ENCODE measurements at regions not wholly inside any gene's neighbourhood (a gene's known extent, or its start where the extent isn't known, plus 50 kb on each side); places are given as distances from the start of the nearest gene placed in this dataset.

DNA sequence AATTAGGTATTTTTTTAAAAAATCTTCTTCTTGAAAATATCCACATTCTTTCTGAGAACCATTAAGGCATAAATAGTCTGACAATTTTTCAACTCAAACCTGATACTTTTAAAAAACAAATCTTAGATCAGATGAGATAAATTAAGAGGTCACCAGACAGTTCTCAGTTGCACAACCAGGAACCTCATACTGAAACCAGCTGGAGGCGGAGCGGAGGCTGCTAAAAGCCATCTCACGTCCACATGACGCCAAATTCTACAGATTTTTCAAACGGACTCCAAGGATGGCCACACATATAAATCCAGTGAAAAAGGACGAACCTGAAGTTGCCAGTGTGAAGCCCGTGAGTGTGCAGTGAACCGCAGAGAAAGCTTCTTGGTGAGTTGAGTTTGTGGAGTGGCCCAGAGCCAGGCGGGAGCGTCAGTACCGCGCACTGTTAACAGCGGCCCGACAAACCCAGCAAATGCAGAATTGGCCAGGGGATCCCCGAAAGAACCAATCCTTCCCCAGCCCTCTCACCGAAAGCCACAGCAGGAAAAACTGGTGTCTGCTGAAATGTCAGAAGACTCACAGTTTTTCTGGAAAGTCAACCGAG, 53.1 kb upstream of the BBS5 start:
- H4K91ac ChIP-seq (ENCODE audit: low read depth, low read length) = no peak overlapping the region
- H3K4ac ChIP-seq (ENCODE audit: low read depth, low read length) = no peak overlapping the region
- WGBS (ENCODE audit: extremely low coverage, insufficient coverage, insufficient read length) = no CpG with 5 or more reads among the region's 17 CpGs
- H3K23ac ChIP-seq (ENCODE audit: low read length) = no peak overlapping the region
- H4K8ac ChIP-seq (ENCODE audit: low read depth, low read length) = no peak overlapping the region
- no peak overlapping the region for H4K12ac ChIP-seq (ENCODE audit: low read depth, low read length)
- no peaks in the 10 kb centered on the region for H3K79me1 ChIP-seq (ENCODE audit: low read length)
- H3K14ac ChIP-seq (ENCODE audit: low read length) = no peak overlapping the region
- no peak overlapping the region for H3K4me3 ChIP-seq (ENCODE audit: low read depth, low read length)
- no peak overlapping the region for H2AFZ ChIP-seq (ENCODE audit: insufficient read depth, low read length, poor library complexity)
- no peaks in the 10 kb centered on the region for H3K79me2 ChIP-seq (ENCODE audit: control insufficient read depth, insufficient read depth, low read length, poor library complexity)
- peak overlapping the region; percentile 25 for H3K9ac ChIP-seq (ENCODE audit: low read length)
- DNase-seq = peak; percentile 60 to 88
- H3K18ac ChIP-seq (ENCODE audit: low read length) = no peak overlapping the region
- no peaks in the 10 kb centered on the region for H3K27me3 ChIP-seq (ENCODE audit: insufficient read depth, low read length)
- H2BK120ac ChIP-seq (ENCODE audit: insufficient read depth, low read length, poor library complexity) = no peak overlapping the region
- H3K27ac ChIP-seq (ENCODE audit: low read depth, low read length) = no peak overlapping the region
- no peaks in the 10 kb centered on the region for H3K9me3 ChIP-seq (ENCODE audit: insufficient read depth, low read depth, low read length)
- no peak overlapping the region for H2AK5ac ChIP-seq (ENCODE audit: low read length)
- no peak overlapping the region for H2BK5ac ChIP-seq (ENCODE audit: low read depth, low read length, poor library complexity)
- no peaks in the 10 kb centered on the region for H3K4me1 ChIP-seq (ENCODE audit: control insufficient read depth in 1 of 2, insufficient read depth in 2 of 2, low read length in 2 of 2)
- no peaks in the 10 kb centered on the region for H3K36me3 ChIP-seq (ENCODE audit: control insufficient read depth in 1 of 2, insufficient read depth in 2 of 2, low read length in 2 of 2)
- no peak overlapping the region for H2BK12ac ChIP-seq (ENCODE audit: low read length)
- no peak overlapping the region for H3K4me2 ChIP-seq (ENCODE audit: low read length)

DNA sequence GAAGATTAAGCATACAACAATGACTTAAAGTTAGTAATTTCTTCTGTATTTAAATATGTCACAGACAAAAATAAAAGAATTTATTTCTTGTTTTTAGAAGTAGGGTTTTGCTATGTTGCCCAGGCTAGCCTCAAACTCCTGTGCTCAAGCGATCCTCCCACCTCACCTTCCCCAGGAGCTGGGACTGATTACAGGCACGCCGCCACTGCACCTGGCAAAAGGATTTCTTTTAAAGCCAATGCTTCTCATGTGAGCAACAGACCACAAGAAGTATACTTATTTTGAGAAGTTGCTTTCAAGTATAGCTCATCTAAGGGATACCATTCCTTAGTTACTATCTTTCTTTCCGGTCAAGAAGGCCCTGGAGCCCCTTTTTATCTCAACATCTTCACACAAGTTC, 57.2 kb upstream of the BBS5 start:
- H3K79me2 ChIP-seq (ENCODE audit: control insufficient read depth, insufficient read depth, low read length, poor library complexity) = no peaks in the 10 kb centered on the region
- no CpG with 5 or more reads among the region's 4 CpGs for WGBS (ENCODE audit: extremely low coverage, insufficient coverage, insufficient read length)
- H3K14ac ChIP-seq (ENCODE audit: low read length) = no peak overlapping the region
- H3K4me3 ChIP-seq (ENCODE audit: low read depth, low read length) = no peak overlapping the region
- no peak overlapping the region for H2BK120ac ChIP-seq (ENCODE audit: insufficient read depth, low read length, poor library complexity)
- H4K8ac ChIP-seq (ENCODE audit: low read depth, low read length) = no peak overlapping the region
- H4K12ac ChIP-seq (ENCODE audit: low read depth, low read length) = no peak overlapping the region
- H3K27me3 ChIP-seq (ENCODE audit: insufficient read depth, low read length) = no peaks in the 10 kb centered on the region
- H3K4ac ChIP-seq (ENCODE audit: low read depth, low read length) = no peak overlapping the region
- H2AK5ac ChIP-seq (ENCODE audit: low read length) = no peak overlapping the region
- no peak overlapping the region for H3K27ac ChIP-seq (ENCODE audit: low read depth, low read length)
- H2BK12ac ChIP-seq (ENCODE audit: low read length) = no peak overlapping the region
- no peaks in the 10 kb centered on the region for H3K9me3 ChIP-seq (ENCODE audit: insufficient read depth, low read depth, low read length)
- no peak overlapping the region for H2AFZ ChIP-seq (ENCODE audit: insufficient read depth, low read length, poor library complexity)
- DNase-seq = no peak
- no peak overlapping the region for H2BK5ac ChIP-seq (ENCODE audit: low read depth, low read length, poor library complexity)
- H3K4me2 ChIP-seq (ENCODE audit: low read length) = no peak overlapping the region
- H3K4me1 ChIP-seq (ENCODE audit: control insufficient read depth in 1 of 2, insufficient read depth in 2 of 2, low read length in 2 of 2) = no peaks in the 10 kb centered on the region
- H3K18ac ChIP-seq (ENCODE audit: low read length) = no peak overlapping the region
- no peaks in the 10 kb centered on the region for H3K36me3 ChIP-seq (ENCODE audit: control insufficient read depth in 1 of 2, insufficient read depth in 2 of 2, low read length in 2 of 2)
- no peak overlapping the region for H3K9ac ChIP-seq (ENCODE audit: low read length)
- no peaks in the 10 kb centered on the region for H3K79me1 ChIP-seq (ENCODE audit: low read length)
- no peak overlapping the region for H4K91ac ChIP-seq (ENCODE audit: low read depth, low read length)
- H3K23ac ChIP-seq (ENCODE audit: low read length) = no peak overlapping the region

DNA sequence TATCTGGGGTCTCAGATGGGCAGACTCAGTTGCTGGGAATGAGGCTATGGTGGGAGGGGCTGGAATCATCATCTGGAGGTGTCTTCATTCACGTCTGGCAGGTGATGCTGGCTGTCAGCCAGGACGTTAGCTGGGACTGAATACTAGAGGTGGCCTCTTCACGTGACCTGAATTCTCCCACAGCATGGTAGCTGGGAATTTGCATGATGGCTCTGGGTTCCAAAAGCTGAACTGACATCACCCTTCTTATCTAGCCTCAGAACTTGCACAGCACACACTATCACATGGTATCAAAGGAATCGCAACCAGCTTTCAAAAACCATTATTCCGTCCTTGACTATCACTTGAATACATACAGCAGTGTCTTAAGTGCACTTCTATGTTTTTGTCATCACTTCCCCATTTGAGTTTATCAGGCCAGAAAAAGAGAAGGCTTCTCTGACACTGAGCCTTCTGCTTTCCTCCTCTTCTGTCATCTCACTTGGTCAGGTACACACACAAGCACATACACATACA, 53.0 kb upstream of the LRP2 start:
- H2BK12ac ChIP-seq (ENCODE audit: low read length) = no peak overlapping the region
- no peak overlapping the region for H3K23ac ChIP-seq (ENCODE audit: low read length)
- no peak overlapping the region for H4K91ac ChIP-seq (ENCODE audit: low read depth, low read length)
- H3K36me3 ChIP-seq (ENCODE audit: control insufficient read depth in 1 of 2, insufficient read depth in 2 of 2, low read length in 2 of 2) = no peaks in the 10 kb centered on the region
- H4K12ac ChIP-seq (ENCODE audit: low read depth, low read length) = no peak overlapping the region
- H2AK5ac ChIP-seq (ENCODE audit: low read length) = no peak overlapping the region
- no CpG with 5 or more reads among the region's 5 CpGs for WGBS (ENCODE audit: extremely low coverage, insufficient coverage, insufficient read length)
- no peak overlapping the region for H2BK5ac ChIP-seq (ENCODE audit: low read depth, low read length, poor library complexity)
- H3K4me1 ChIP-seq (ENCODE audit: control insufficient read depth in 1 of 2, insufficient read depth in 2 of 2, low read length in 2 of 2) = no peaks in the 10 kb centered on the region
- no peak overlapping the region for H3K4me3 ChIP-seq (ENCODE audit: low read depth, low read length)
- DNase-seq = no peak
- H3K79me2 ChIP-seq (ENCODE audit: control insufficient read depth, insufficient read depth, low read length, poor library complexity) = no peaks in the 10 kb centered on the region
- H3K18ac ChIP-seq (ENCODE audit: low read length) = no peak overlapping the region
- no peak overlapping the region for H3K4ac ChIP-seq (ENCODE audit: low read depth, low read length)
- H2AFZ ChIP-seq (ENCODE audit: insufficient read depth, low read length, poor library complexity) = no peak overlapping the region
- H2BK120ac ChIP-seq (ENCODE audit: insufficient read depth, low read length, poor library complexity) = no peak overlapping the region
- H3K27me3 ChIP-seq (ENCODE audit: insufficient read depth, low read length) = no peaks in the 10 kb centered on the region
- H3K27ac ChIP-seq (ENCODE audit: low read depth, low read length) = no peak overlapping the region
- no peaks in the 10 kb centered on the region for H3K9me3 ChIP-seq (ENCODE audit: insufficient read depth, low read depth, low read length)
- H3K9ac ChIP-seq (ENCODE audit: low read length) = no peak overlapping the region
- H3K4me2 ChIP-seq (ENCODE audit: low read length) = no peak overlapping the region
- H3K14ac ChIP-seq (ENCODE audit: low read length) = no peak overlapping the region
- H4K8ac ChIP-seq (ENCODE audit: low read depth, low read length) = no peak overlapping the region
- H3K79me1 ChIP-seq (ENCODE audit: low read length) = no peaks in the 10 kb centered on the region
